NCI-H2196 treated with DMSO at 0.1 percent for 48 hours (cell line): ENCODE measurements at regions not wholly inside any gene's neighbourhood (a gene's known extent, or its start where the extent isn't known, plus 50 kb on each side); places are given as distances from the start of the nearest gene placed in this dataset.

ENCODE experiments used
- DNase-seq: peaks from one replicate; lab custom pipeline; 2025; ENCODE audit not compliant: unreplicated experiment; lab: John Stamatoyannopoulos, UW

GRCh38 chr6:12504325-12504966 is 212.1 kb upstream of the PHACTR1 start:
- DNase-seq, result no peak

DNA sequence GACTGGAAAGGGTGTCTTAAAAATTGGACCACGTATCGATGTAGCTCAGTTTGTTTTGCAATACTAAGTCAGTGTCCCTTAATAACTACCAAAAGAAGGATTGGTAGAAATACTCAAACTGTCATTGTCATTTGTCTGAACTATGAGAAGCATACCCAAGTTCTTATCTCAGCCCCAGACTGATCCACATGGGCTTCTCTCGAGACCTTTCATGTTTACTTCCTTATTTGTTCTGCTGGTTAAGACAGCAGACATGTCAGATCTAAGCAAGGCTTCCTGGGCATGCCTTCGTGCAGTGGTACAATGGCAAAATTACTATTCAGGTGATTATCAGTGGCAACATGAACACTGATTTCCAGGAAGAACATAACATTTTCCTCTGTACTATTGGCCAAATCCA is 211.1 kb upstream of the PHACTR1 start:
- no peak for DNase-seq

DNA sequence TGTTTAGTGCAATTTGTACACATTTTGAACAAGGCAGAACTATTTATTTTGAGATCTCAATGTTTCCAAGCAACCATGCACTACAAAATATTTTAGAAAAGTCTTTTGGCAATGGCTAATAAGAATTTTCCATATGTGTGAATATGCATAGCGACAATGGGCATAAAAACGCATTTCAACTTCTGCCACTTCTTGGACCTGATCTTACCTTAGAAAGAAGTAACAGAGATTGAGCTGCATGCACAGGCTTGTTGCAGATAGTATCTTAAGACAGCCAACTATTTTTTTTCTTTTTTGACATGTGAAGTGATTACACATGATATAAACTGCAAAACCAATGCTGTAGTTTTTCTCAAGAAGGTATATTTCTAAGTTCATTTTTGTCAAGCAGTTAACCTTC is 210.4 kb upstream of the PHACTR1 start:
- DNase-seq, result no peak

DNA sequence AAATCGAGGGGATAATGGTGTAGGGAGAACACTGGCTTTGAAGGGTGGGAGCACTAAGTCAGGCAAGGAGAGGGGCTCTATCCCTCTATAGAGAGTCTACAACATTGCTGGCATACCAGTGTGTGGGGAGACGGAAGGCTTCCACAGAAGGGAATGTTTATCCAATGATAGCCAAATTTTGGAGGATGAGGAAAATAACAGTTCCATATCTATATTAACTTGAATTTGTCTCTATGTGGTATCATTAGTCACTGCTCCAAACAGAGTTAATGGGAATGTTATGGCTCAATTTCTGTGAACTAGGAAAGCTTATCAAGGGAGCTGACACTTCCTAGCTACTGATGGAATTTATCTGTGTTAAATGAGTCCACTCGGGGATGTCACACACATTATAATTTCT is 208.9 kb upstream of the PHACTR1 start:
- DNase-seq, result no peak

DNA sequence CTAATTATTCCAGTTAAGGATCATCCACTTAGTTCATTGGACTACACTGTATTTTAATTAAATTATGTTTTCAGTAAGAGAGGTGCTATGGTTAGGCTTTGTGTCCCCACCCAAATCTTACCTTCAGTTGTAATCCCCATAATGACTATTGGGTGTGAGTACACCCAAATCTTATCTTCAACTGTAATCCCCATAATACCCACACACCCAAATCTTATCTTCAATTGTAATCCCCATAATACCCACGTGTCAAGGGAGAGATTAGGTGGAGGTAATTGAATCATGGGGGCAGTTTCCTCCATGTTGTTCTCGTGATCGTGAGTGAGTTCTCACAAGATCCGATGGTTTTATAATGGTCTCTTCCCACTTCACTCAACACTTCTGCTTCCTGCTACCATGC is 208.0 kb upstream of the PHACTR1 start:
- DNase-seq, result no peak

- DNase-seq, result no peak
Measured at GRCh38 chr6:12509060-12509459, 207.5 kb upstream of the PHACTR1 start.

- no peak for DNase-seq
Measured at GRCh38 chr6:12516070-12516469, 200.5 kb upstream of the PHACTR1 start.

GRCh38 chr6:12522347-12522746 is 194.2 kb upstream of the PHACTR1 start:
- DNase-seq, result no peak

GRCh38 chr6:12523726-12524125 is 192.8 kb upstream of the PHACTR1 start:
- no peak for DNase-seq

DNA sequence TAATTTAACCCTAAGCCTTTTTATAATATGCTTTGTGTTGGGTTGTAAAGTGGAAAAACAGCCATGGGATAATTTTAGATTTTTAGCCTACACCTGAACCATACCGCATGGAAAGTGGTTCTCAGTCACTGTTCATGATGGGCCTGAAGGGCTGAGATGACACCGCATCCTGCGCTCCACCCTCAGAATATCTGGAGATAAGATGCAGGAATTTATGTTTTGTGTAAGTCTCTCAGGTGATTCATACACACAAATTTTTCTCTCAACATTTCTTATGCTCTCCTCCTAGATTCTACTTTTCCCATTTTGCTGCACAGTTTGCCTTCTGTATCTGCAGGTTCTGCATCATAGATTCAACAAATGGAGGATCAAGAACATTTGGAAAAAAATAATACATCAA is 191.3 kb upstream of the PHACTR1 start:
- DNase-seq, result no peak

DNA sequence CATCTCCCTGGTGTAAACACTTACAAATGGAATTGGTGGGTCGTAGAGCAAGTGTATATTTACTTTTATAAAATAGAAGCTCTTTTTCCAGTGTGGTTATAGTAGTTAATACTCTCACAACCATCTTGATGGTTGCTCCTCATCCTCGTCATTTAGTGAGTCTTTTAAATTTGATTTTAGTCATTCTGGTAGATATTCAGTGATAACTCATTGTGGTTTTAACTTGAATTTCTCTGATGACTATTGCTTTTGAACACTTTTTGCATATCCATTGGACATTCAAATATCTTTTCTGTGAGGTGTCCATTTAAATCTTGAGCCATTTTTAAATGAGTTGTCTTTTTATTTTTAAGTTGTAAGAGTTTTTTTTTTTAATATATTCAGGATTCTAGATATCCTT is 189.2 kb upstream of the PHACTR1 start:
- DNase-seq, result no peak

- DNase-seq, result no peak
Measured at GRCh38 chr6:12528136-12528535, 188.4 kb upstream of the PHACTR1 start.

- no peak for DNase-seq
Measured at GRCh38 chr6:12528581-12529363, 187.8 kb upstream of the PHACTR1 start.

DNA sequence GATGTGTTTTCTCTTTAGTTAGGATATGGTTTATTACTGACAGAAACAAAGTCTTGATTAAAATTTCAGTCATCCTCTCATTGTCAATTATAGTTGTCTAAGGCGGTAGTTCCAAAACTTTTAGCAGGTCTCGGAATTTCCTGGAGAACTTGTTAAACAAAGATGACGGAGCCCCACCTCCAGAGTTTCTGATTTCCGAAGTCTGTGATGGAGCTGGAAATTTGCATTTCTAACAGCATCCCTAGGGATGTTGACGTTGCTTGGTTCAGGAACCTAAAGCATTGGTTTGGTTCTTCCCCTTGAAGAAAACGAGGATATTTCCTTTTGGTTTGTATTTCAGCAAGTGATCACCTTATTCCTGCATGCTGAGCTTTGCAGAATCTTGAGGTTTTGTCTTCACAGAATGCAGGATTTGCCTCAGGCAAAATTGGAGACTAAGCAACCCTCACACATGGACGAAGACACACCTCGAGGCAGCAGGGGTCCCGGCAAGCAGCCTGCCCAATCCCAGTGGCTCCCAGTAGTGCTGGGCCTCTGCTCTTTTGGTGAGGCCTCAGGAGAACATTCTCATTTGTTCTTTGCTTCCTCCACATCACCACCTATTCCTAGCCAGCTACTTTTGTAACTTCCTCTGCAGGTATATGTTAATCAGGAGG is 187.1 kb upstream of the PHACTR1 start:
- DNase-seq, result no peak

DNA sequence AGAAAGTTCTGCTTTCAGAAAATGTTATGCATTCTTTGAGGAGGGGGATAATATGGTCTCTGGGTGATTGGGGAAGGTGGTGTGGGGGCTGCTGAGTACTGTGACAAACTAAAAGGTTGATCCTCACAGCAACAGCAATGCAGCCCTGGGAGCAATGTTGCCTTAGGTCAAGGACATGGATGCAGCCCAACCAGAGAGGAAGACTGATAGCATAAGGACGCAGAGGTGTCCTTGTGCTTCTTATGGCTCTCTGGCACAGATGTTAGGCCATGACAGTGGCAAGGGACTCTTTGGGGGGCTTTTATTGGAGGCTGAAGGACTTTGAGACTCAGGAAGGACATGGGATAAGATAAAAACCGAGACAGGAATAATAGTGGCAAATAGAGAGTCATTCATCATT is 186.2 kb upstream of the PHACTR1 start:
- no peak for DNase-seq

- DNase-seq, result no peak
Measured at GRCh38 chr6:12533586-12533985, 183.0 kb upstream of the PHACTR1 start.

DNA sequence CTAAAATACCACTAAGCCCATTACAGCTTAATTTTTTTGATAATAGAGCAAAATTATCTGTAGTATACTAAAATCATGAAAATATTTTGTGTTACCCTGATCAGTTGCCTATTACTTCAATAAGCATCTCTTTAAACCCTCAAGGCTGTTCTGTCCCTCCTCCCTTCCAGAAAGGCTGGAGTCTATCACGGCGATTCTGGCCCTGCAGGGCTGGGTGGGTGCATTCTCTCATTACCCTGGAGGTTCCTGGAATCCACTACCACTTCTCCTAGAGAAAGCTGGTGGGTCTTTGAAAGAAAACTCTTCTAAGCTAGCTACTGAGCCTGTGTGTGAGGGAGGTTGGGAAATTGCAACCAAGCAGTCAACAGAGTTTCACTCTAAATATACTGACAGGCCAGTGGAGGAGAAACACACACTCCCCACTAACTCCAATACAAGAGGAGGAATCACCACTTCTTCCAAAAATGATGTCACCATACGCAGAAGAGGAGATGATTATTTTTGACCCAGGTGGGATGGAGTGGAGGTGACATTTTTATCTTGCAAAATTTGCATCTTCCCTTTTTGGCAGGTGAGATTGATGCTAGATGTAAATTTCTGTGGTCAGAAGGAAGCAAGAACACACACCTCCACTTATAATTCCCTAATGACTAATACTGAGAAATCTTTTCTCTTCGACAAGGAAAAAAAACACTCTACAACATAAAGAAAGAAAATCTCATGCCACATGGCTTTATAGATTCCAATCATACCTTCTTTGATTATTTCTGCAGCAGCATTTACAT is 182.3 kb upstream of the PHACTR1 start:
- DNase-seq, result no peak

- no peak for DNase-seq
Measured at GRCh38 chr6:12535586-12536314, 180.8 kb upstream of the PHACTR1 start.

DNA sequence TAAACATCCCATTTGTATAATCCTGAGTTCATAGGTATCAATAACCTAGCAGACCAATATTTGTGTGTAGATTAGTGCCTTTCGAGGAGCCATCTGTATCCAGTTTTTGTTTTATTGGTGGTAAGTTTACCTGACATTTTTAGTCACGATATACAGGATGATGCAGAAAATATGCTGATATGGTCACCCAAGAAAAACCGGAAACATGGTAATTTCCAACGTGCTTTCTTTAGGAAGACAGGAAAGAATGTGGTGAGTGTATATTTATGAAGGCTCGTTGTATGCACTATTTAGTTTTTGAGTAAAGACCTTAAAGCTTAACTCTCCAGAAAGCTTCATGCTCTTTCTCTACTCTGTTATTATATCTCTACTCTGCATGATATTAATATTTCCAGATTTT is 180.2 kb upstream of the PHACTR1 start:
- no peak for DNase-seq

DNA sequence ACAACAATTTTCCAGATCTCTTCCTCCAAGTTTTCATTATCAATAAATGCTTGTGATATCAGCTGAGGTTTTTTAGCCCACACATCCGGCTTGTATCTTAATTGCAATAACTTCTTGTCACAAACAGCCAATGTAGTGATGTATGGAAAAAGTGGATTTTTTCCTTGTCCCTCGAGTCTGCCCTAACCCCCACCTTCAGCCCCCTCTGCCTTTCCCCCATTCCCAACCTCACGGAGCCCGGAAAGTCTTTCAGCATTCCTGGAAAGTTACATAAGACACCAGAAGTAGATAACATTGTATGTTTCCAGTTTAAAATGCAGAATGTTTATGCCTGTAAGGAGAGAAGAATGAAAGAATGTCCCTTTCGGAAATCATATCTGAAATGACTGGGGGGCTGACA is 179.2 kb upstream of the PHACTR1 start:
- DNase-seq, result no peak

DNA sequence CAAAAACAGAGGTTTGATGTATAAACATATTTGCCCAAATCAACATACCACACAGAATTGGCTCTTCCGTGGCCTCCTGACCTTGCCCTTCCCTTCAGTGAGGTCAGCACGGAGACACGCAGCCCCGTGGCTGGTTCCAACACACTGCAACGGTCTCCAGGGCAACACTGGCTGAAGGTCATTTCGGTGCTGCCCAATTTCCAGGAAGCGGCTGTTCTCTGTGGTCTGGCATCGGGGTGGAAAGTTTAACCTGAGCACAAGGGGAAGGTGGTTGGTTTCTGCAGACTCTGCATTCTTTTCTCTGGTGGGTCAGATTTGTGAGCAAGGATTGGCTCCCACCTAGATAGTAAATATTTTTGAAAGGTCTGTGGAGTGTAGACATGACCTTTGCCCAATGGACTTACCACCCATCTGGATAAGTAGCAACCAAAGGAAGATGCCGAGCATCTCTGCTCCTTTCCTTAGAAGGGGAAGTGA is 177.6 kb upstream of the PHACTR1 start:
- DNase-seq, result no peak
